ENCODE measurements at regions not wholly inside any gene's neighbourhood (a gene's known extent, or its start where the extent isn't known, plus 50 kb on each side); places are given as distances from the start of the nearest gene placed in this dataset.
"Not testable (repeated sequence)": the region's sequence is repeated elsewhere in the genome, so short reads cannot be mapped to it uniquely, and the experiment has no call there.

DNA sequence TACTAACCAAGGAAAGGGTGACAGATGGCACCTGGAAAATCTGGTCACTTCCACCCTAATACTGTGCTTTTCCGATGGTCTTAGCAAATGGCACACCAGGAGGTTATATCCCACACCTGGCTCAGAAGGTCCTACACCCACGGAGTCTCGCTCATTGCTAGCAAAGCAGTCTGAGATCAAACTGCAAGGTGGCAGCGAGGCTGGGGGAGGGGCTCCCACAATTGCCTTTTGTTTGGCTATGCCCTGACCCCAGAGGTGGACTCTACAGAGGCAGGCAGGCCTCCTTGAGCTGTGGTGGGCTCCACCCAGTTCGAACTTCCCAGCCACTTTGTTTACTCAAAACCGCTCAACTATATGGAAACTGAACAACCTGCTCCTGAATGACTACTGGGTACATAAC is 50.3 kb upstream of the UGT2B15 start:
- DNase-seq; CTCF ChIA-PET; H3K27ac ChIP-seq (ENCODE audit: insufficient read depth in 1 of 2, low read depth in 1 of 2, low read length in 2 of 2, poor library complexity in 1 of 2, severe bottlenecking in 2 of 2); H3K9me3 ChIP-seq (ENCODE audit: control extremely low read depth in 1 of 5, control insufficient read depth in 4 of 5, insufficient read depth in 2 of 5, low read depth in 1 of 5, low read length in 4 of 5); H3K4me1 ChIP-seq (ENCODE audit: control extremely low read depth in 1 of 4, control insufficient read depth in 4 of 4, insufficient read depth in 4 of 4, low read length in 3 of 4); H3K27me3 ChIP-seq (replicated peaks in 2 of 5; ENCODE audit: control insufficient read depth in 4 of 5, insufficient read depth in 5 of 5, low read length in 4 of 5); H3K36me3 ChIP-seq (ENCODE audit: control insufficient read depth in 4 of 4, insufficient read depth in 4 of 4, low read length in 3 of 4); H3K4me3 ChIP-seq (ENCODE audit: control insufficient read depth in 1 of 7, extremely low read depth in 1 of 7, insufficient read depth in 4 of 7, low read depth in 2 of 7, low read length in 6 of 7); POLR2A ChIA-PET: not testable (repeated sequence)
- WGBS (ENCODE audit: insufficient coverage), result 90% methylated on average over 5 of the region's 6 CpGs

DNA sequence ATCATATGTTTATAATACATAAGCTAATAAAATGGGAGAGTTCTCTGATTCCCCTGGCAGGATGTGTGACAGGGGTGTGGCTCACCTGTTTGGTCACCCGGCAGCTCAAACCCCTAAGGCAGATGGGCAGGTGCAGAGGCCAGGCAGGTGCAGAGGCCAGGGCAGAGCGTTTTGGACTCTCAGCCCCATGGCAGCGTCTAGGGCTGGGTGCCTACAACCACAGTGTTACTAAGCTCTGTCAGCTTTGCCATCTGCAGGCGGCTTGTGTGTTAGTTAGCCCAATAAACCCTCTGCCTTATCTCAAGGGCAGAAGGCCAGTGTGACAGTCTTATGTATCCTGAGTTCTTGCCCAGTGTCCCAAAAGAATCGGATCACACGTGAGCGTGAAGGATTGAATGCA is 54.0 kb upstream of the UGT2B15 start:
- no peaks in the 10 kb centered on the region for H3K36me3 ChIP-seq (ENCODE audit: control insufficient read depth in 4 of 4, insufficient read depth in 4 of 4, low read length in 3 of 4)
- H3K27me3 ChIP-seq (replicated peaks in 2 of 5; ENCODE audit: control insufficient read depth in 4 of 5, insufficient read depth in 5 of 5, low read length in 4 of 5), result no peaks in the 10 kb centered on the region
- no peak overlapping the region for H3K4me3 ChIP-seq (ENCODE audit: control insufficient read depth in 1 of 7, extremely low read depth in 1 of 7, insufficient read depth in 4 of 7, low read depth in 2 of 7, low read length in 6 of 7)
- no peaks in the 10 kb centered on the region for H3K4me1 ChIP-seq (ENCODE audit: control extremely low read depth in 1 of 4, control insufficient read depth in 4 of 4, insufficient read depth in 4 of 4, low read length in 3 of 4)
- no peaks in the 10 kb centered on the region for H3K9me3 ChIP-seq (ENCODE audit: control extremely low read depth in 1 of 5, control insufficient read depth in 4 of 5, insufficient read depth in 2 of 5, low read depth in 1 of 5, low read length in 4 of 5)
- DNase-seq, result no peak
- WGBS (ENCODE audit: insufficient coverage), result 80% methylated on average over 3 of the region's 7 CpGs
- POLR2A ChIA-PET, result no interaction called here
- H3K27ac ChIP-seq (ENCODE audit: insufficient read depth in 1 of 2, low read depth in 1 of 2, low read length in 2 of 2, poor library complexity in 1 of 2, severe bottlenecking in 2 of 2), result no peak overlapping the region
- CTCF ChIA-PET, result no interaction called here

DNA sequence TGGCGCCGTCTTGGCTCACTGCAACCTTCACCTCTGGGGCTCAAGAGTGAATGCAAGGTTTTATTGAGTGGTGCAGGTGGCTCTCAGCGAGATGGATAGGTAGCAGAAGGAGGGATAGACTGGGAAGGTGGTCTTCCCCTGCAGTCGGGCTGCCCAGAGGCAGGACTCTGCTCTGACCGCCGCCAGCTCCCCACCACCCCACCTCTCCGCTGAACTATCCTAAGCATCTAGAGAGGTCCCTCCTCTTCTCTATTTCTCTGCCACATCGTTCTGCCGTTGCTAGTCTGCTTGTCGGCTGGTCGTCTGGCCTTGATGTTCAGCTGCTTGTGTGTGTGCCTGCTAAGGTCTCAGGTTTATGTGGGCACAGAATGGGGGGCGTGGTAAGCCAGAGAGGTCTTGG is 54.5 kb upstream of the UGT2B15 start:
- H3K4me1 ChIP-seq (ENCODE audit: control extremely low read depth in 1 of 4, control insufficient read depth in 4 of 4, insufficient read depth in 4 of 4, low read length in 3 of 4), result no peaks in the 10 kb centered on the region
- H3K9me3 ChIP-seq (ENCODE audit: control extremely low read depth in 1 of 5, control insufficient read depth in 4 of 5, insufficient read depth in 2 of 5, low read depth in 1 of 5, low read length in 4 of 5), result no peaks in the 10 kb centered on the region
- H3K27ac ChIP-seq (ENCODE audit: insufficient read depth in 1 of 2, low read depth in 1 of 2, low read length in 2 of 2, poor library complexity in 1 of 2, severe bottlenecking in 2 of 2), result no peak overlapping the region
- no peak for DNase-seq
- WGBS (ENCODE audit: insufficient coverage), result 91% methylated on average over 9 of the region's 12 CpGs
- no peak overlapping the region for H3K4me3 ChIP-seq (ENCODE audit: control insufficient read depth in 1 of 7, extremely low read depth in 1 of 7, insufficient read depth in 4 of 7, low read depth in 2 of 7, low read length in 6 of 7)
- no peaks in the 10 kb centered on the region for H3K27me3 ChIP-seq (replicated peaks in 2 of 5; ENCODE audit: control insufficient read depth in 4 of 5, insufficient read depth in 5 of 5, low read length in 4 of 5)
- H3K36me3 ChIP-seq (ENCODE audit: control insufficient read depth in 4 of 4, insufficient read depth in 4 of 4, low read length in 3 of 4), result no peaks in the 10 kb centered on the region
- CTCF ChIA-PET, result no interaction called here
- POLR2A ChIA-PET, result no interaction called here

DNA sequence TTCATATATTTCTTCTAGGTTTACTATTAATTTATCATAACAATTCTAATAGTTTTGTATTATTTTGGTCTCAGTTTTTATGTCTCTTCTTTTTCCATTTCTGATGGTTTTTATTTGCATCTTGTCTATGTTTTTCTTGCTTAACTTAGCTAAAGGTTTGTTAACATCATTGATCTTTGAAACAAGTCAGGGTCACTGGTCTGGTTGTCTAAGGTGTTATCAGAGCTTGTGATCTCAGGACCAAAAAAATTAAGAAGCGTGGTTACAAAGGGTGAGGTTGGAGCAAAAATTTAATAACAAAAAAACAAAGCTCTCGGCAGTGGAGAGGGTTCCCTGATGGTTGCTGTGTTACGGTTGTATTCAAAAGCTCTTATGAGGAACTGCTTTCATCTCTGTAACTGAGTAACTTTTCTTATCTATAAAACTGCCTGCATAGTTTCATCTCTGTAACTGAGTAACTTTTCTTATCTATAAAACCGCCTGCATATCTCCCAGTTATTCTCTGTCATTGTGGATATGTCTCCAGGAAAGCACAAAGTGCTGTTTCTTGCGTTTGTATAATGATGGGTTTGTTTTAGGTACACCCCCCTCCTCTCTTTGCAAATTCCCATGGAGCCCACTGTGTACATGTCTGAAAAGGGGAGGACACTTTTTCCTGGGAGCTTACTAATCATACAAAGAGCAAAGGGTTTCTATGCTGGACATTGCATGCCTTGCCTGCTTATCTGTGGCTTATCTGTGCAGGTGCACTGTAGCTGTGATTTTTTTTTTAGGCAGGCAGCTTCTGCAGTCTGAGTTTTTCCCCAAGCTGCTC is 62.4 kb upstream of the UGT2B15 start:
- Histone ChIP-seq H3K4me1 (ENCODE audit: control extremely low read depth in 1 of 4, control insufficient read depth in 4 of 4, insufficient read depth in 4 of 4, low read length in 3 of 4) (no peaks in the 10 kb centered on the region), H3K27ac (ENCODE audit: insufficient read depth in 1 of 2, low read depth in 1 of 2, low read length in 2 of 2, poor library complexity in 1 of 2, severe bottlenecking in 2 of 2) (no peak overlapping the region), H3K4me3 (ENCODE audit: control insufficient read depth in 1 of 7, extremely low read depth in 1 of 7, insufficient read depth in 4 of 7, low read depth in 2 of 7, low read length in 6 of 7) (no peak overlapping the region), H3K36me3 (ENCODE audit: control insufficient read depth in 4 of 4, insufficient read depth in 4 of 4, low read length in 3 of 4) (no peaks in the 10 kb centered on the region), H3K9me3 (ENCODE audit: control extremely low read depth in 1 of 5, control insufficient read depth in 4 of 5, insufficient read depth in 2 of 5, low read depth in 1 of 5, low read length in 4 of 5) (no peaks in the 10 kb centered on the region), H3K27me3 (replicated peaks in 2 of 5; ENCODE audit: control insufficient read depth in 4 of 5, insufficient read depth in 5 of 5, low read length in 4 of 5) (no peaks in the 10 kb centered on the region)
- POLR2A ChIA-PET, result no interaction called here
- peak; percentile 2 to 44 (median 39) for DNase-seq
- CTCF ChIA-PET, result no interaction called here
- WGBS (ENCODE audit: insufficient coverage), result 100% methylated on average over 1 of the region's 5 CpGs

DNA sequence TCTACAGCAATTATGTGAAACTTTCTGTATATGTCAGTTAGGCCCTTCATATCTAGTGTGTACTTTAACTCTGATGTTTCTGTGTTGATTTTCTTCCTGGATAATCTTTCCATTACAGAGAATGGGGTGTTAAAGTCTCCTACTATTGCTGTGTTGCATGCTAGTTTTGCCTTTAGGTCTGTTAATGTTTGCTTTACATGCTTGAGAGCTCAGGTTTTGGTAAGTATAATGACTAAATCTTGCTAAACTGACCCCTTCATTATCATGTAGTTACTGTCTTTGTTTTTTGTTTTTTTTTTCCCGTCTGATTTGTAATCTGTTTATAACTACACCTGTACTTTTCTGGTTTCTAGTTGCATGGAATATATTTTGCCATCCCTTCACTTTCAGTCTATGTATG is 63.6 kb upstream of the UGT2B15 start:
- no peak for DNase-seq
- H3K4me3 ChIP-seq (ENCODE audit: control insufficient read depth in 1 of 7, extremely low read depth in 1 of 7, insufficient read depth in 4 of 7, low read depth in 2 of 7, low read length in 6 of 7), result no peak overlapping the region
- no CpG with 5 or more reads among the region's 1 CpG for WGBS (ENCODE audit: insufficient coverage)
- H3K27ac ChIP-seq (ENCODE audit: insufficient read depth in 1 of 2, low read depth in 1 of 2, low read length in 2 of 2, poor library complexity in 1 of 2, severe bottlenecking in 2 of 2), result no peak overlapping the region
- POLR2A ChIA-PET, result no interaction called here
- no peaks in the 10 kb centered on the region for H3K9me3 ChIP-seq (ENCODE audit: control extremely low read depth in 1 of 5, control insufficient read depth in 4 of 5, insufficient read depth in 2 of 5, low read depth in 1 of 5, low read length in 4 of 5)
- no peaks in the 10 kb centered on the region for H3K36me3 ChIP-seq (ENCODE audit: control insufficient read depth in 4 of 4, insufficient read depth in 4 of 4, low read length in 3 of 4)
- CTCF ChIA-PET, result no interaction called here
- H3K4me1 ChIP-seq (ENCODE audit: control extremely low read depth in 1 of 4, control insufficient read depth in 4 of 4, insufficient read depth in 4 of 4, low read length in 3 of 4), result no peaks in the 10 kb centered on the region
- no peaks in the 10 kb centered on the region for H3K27me3 ChIP-seq (replicated peaks in 2 of 5; ENCODE audit: control insufficient read depth in 4 of 5, insufficient read depth in 5 of 5, low read length in 4 of 5)

DNA sequence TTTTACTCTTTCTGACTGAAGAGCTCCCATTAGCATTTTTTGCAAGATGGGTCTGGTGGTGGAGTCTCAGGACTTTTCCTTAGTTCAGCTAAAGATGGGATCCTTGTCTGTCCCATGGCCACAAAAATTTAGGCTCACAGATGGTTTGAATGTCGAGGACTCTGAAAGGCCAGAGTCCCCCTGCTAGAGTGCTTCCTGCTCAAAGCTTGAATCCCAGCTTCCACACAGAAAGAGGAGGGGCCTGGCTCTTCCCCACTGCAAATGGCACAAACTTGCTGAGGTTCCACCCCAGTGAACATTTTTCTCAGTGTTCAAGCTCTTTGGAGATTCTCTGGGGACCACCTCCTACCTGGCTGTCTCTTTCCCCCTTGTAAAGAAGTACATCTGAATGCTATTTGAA is 64.7 kb upstream of the UGT2B15 start:
- ChIA-PET CTCF (no interaction called here), POLR2A (no interaction called here)
- Histone ChIP-seq H3K4me1 (ENCODE audit: control extremely low read depth in 1 of 4, control insufficient read depth in 4 of 4, insufficient read depth in 4 of 4, low read length in 3 of 4) (no peaks in the 10 kb centered on the region), H3K27me3 (replicated peaks in 2 of 5; ENCODE audit: control insufficient read depth in 4 of 5, insufficient read depth in 5 of 5, low read length in 4 of 5) (no peaks in the 10 kb centered on the region), H3K27ac (ENCODE audit: insufficient read depth in 1 of 2, low read depth in 1 of 2, low read length in 2 of 2, poor library complexity in 1 of 2, severe bottlenecking in 2 of 2) (no peak overlapping the region), H3K36me3 (ENCODE audit: control insufficient read depth in 4 of 4, insufficient read depth in 4 of 4, low read length in 3 of 4) (no peaks in the 10 kb centered on the region), H3K4me3 (ENCODE audit: control insufficient read depth in 1 of 7, extremely low read depth in 1 of 7, insufficient read depth in 4 of 7, low read depth in 2 of 7, low read length in 6 of 7) (no peak overlapping the region), H3K9me3 (ENCODE audit: control extremely low read depth in 1 of 5, control insufficient read depth in 4 of 5, insufficient read depth in 2 of 5, low read depth in 1 of 5, low read length in 4 of 5) (no peaks in the 10 kb centered on the region)
- no peak for DNase-seq
- WGBS (ENCODE audit: insufficient coverage), result 75% methylated on average over 1 of the region's 1 CpG

DNA sequence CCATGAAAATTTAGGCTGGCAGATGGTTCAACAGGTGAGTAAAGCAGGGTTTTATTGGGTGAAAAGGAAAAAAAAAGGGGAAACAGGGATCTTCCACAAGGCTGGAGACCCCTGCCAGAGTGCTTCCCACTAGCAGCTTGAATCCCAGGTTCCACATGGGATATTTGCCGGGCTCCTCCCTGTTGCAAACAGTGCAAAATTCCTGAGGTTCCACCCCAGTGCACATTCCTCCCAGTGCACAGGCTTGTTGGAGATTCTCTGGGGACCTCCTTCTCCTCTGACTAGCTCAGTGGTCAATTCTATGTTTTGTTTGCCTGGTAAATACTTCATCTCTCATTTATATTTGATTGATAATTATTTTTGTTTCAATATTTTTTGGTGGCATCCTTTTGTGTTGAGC is 66.4 kb upstream of the UGT2B15 start:
- H3K27me3 ChIP-seq (replicated peaks in 2 of 5; ENCODE audit: control insufficient read depth in 4 of 5, insufficient read depth in 5 of 5, low read length in 4 of 5), result no peaks in the 10 kb centered on the region
- no peaks in the 10 kb centered on the region for H3K36me3 ChIP-seq (ENCODE audit: control insufficient read depth in 4 of 4, insufficient read depth in 4 of 4, low read length in 3 of 4)
- CTCF ChIA-PET, result no interaction called here
- no peaks in the 10 kb centered on the region for H3K4me1 ChIP-seq (ENCODE audit: control extremely low read depth in 1 of 4, control insufficient read depth in 4 of 4, insufficient read depth in 4 of 4, low read length in 3 of 4)
- WGBS (ENCODE audit: insufficient coverage), result 100% methylated on average over 1 of the region's 1 CpG
- DNase-seq, result no peak
- no peak overlapping the region for H3K27ac ChIP-seq (ENCODE audit: insufficient read depth in 1 of 2, low read depth in 1 of 2, low read length in 2 of 2, poor library complexity in 1 of 2, severe bottlenecking in 2 of 2)
- H3K9me3 ChIP-seq (ENCODE audit: control extremely low read depth in 1 of 5, control insufficient read depth in 4 of 5, insufficient read depth in 2 of 5, low read depth in 1 of 5, low read length in 4 of 5), result no peaks in the 10 kb centered on the region
- no peak overlapping the region for H3K4me3 ChIP-seq (ENCODE audit: control insufficient read depth in 1 of 7, extremely low read depth in 1 of 7, insufficient read depth in 4 of 7, low read depth in 2 of 7, low read length in 6 of 7)
- POLR2A ChIA-PET, result no interaction called here
